Uterus (tissue), 3 donors: ENCODE measurements at regions not wholly inside any gene's neighbourhood (a gene's known extent, or its start where the extent isn't known, plus 50 kb on each side); places are given as distances from the start of the nearest gene placed in this dataset.

Source experiments
- DNase-seq, 2 donors: peaks; one replicate each; pipeline ENCODE4 v3.0.0-alpha.2; 2019 to 2020
- H3K27ac ChIP-seq, 2 donors: fragments of 200-600 bp; sonication (generic); 1 replicate in 1 of 2; 2 replicates in 1 of 2; pipeline ENCODE4 v1.5.1; 2016 to 2018
- H3K27me3 ChIP-seq, 2 donors: fragments of 200-600 bp; sonication (generic); one replicate each; pipeline ENCODE4 v1.5.1; 2018 to 2019; ENCODE audit warnings: control low read depth in 1 of 2
- H3K36me3 ChIP-seq, 2 donors: fragments of 200-600 bp; sonication (generic); one replicate each; pipeline ENCODE4 v1.5.1; 2019; ENCODE audit warnings: control low read depth in 1 of 2
- H3K4me1 ChIP-seq, 2 donors: fragments of 200-600 bp; sonication (generic); one replicate each; pipeline ENCODE4 v1.5.1; 2018 to 2019; ENCODE audit warnings: control low read depth in 1 of 2
- H3K4me3 ChIP-seq, 2 donors: fragments of 200-600 bp; sonication (generic); 1 replicate in 1 of 2; 2 replicates in 1 of 2; pipeline ENCODE4 v1.5.1; 2018 to 2019; ENCODE audit warnings: mild to moderate bottlenecking in 1 of 2
- H3K9me3 ChIP-seq, 2 donors: fragments of 200-600 bp; sonication (generic); one replicate each; pipeline ENCODE4 v1.5.1; 2019; ENCODE audit warnings: control low read depth in 1 of 2
- CTCF ChIP-seq, 4 experiments: fragments of 200-600 bp in 2 of 4; fragments of 450-650 bp in 2 of 4; sonication (generic) in 2 of 4; IDR thresholded peaks; one replicate each; pipeline ENCODE4 v1.5.1; 2016 to 2019; ENCODE audit warnings: antibody characterized with exemption in 4 of 4, mild to moderate bottlenecking in 2 of 4, moderate library complexity in 1 of 4
- POLR2A ChIP-seq, 2 donors: fragments of 450-650 bp; IDR thresholded peaks; one replicate each; pipeline ENCODE4 v1.6.1; 2016; ENCODE audit warnings: antibody characterized with exemption in 2 of 2, mild to moderate bottlenecking in 1 of 2, moderate library complexity in 1 of 2
- intact Hi-C: fragments of 100-400 bp; cut with DNase I; formaldehyde crosslinking; loops from one replicate; pipeline ENCODE4 v1.15.1; 2023; ENCODE audit warnings: low total_unique reads
- donor health status: DM: yes; HTN: yes; CAD: no.

DNA sequence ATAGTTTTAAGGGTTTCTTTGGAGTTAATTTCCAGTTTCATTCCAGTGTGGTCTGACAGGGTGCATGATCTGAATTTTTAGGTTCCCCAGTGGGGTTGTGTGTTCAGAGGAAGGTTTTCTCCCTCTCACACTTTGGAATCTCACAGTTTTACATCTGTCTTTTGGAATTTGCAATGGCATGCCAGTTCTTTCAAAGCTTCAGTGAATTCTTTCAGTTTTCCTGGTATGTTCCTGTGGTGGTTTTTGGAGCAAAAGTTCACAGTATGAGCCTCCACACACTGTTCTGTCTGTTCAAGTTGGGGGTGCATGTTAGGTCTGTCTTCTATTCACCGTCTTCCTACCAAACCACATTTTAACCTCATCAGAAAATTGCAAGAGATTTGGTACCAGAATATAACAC lies 624.2 kb downstream of the KCTD16 start:
- Histone ChIP-seq H3K27ac (no peak overlapping the region), H3K27me3 (no peaks in the 10 kb centered on the region), H3K9me3 (no peaks in the 10 kb centered on the region), H3K36me3 (no peaks in the 10 kb centered on the region), H3K4me1 (no peaks in the 10 kb centered on the region), H3K4me3 (no peak overlapping the region)
- TF ChIP-seq CTCF (IDR thresholded peaks at IDR 0.05), result no peak
- no peak for TF ChIP-seq POLR2A (IDR thresholded peaks at IDR 0.05)
- DNase-seq, result no peak
- intact Hi-C loops, result no loop called here

DNA sequence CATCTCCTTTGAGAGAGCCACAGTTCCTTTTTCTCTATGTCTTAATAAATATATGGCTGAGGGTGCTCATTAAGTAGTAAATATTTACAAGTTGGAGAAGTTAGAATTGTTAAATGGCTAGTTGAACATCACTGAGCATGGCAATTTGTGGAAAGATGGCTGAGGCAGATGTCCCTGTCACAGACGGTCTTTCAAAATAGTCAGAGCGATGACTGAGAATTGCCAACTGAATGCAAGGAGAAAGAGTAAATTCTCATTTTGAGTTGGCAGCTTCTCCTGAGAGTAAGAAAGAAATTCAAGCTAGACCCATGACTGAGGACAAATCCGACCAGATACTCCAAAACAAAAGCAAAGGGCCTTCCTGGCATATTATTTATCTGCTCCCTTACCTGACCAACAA lies 617.9 kb downstream of the KCTD16 start:
- no peaks in the 10 kb centered on the region for H3K9me3 ChIP-seq
- H3K36me3 ChIP-seq, result no peaks in the 10 kb centered on the region
- no peak for DNase-seq
- intact Hi-C loops, result no loop called here
- H3K27ac ChIP-seq, result no peak overlapping the region
- H3K4me3 ChIP-seq, result no peak overlapping the region
- no peak for TF ChIP-seq CTCF (IDR thresholded peaks at IDR 0.05)
- no peak for TF ChIP-seq POLR2A (IDR thresholded peaks at IDR 0.05)
- H3K4me1 ChIP-seq, result no peaks in the 10 kb centered on the region
- H3K27me3 ChIP-seq, result no peaks in the 10 kb centered on the region

- DNase-seq, result no peak
- Histone ChIP-seq H3K4me3 (no peak overlapping the region), H3K4me1 (no peaks in the 10 kb centered on the region), H3K27me3 (no peaks in the 10 kb centered on the region), H3K36me3 (no peaks in the 10 kb centered on the region), H3K27ac (no peak overlapping the region), H3K9me3 (no peaks in the 10 kb centered on the region)
- intact Hi-C loops, result no loop called here
- no peak for TF ChIP-seq POLR2A (IDR thresholded peaks at IDR 0.05)
- no peak for TF ChIP-seq CTCF (IDR thresholded peaks at IDR 0.05)
These were observed 617.4 kb downstream of the KCTD16 start for GRCh38 chr5:144788046-144788445.

GRCh38 chr5:144779368-144779767 lies 608.7 kb downstream of the KCTD16 start:
- DNase-seq, result no peak
- H3K36me3 ChIP-seq, result no peaks in the 10 kb centered on the region
- no peak overlapping the region for H3K4me3 ChIP-seq
- TF ChIP-seq POLR2A (IDR thresholded peaks at IDR 0.05) (no peak), CTCF (IDR thresholded peaks at IDR 0.05) (no peak)
- H3K27me3 ChIP-seq, result no peaks in the 10 kb centered on the region
- no peaks in the 10 kb centered on the region for H3K4me1 ChIP-seq
- no peak overlapping the region for H3K27ac ChIP-seq
- H3K9me3 ChIP-seq, result no peaks in the 10 kb centered on the region
- intact Hi-C loops, result no loop called here

DNA sequence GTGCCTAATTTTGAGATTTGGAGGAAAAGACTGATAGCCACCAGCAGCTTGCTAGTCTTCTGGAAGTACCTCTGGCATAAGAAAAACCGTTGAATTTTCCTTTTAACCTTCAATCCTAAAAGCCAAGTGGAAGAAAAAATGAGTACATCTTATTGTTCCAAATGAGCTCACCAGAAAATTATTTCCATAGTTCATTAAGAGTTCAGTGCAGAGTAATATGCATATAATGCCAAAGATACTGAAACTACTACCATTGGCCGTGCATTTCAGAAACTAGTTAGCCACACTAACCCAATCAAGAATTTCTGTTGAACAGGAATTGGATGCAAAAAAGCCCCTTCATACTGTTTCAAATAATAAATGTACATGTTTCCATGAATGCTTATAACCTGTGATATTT lies 607.9 kb downstream of the KCTD16 start:
- Histone ChIP-seq H3K4me3 (no peak overlapping the region), H3K9me3 (no peaks in the 10 kb centered on the region), H3K4me1 (no peaks in the 10 kb centered on the region), H3K27ac (no peak overlapping the region), H3K27me3 (no peaks in the 10 kb centered on the region), H3K36me3 (no peaks in the 10 kb centered on the region)
- intact Hi-C loops, result no loop called here
- no peak for DNase-seq
- TF ChIP-seq POLR2A (IDR thresholded peaks at IDR 0.05), result no peak
- TF ChIP-seq CTCF (IDR thresholded peaks at IDR 0.05), result no peak
